Ecto neural progenitor cell (in vitro differentiated cells): ENCODE measurements at regions not wholly inside any gene's neighbourhood (a gene's known extent, or its start where the extent isn't known, plus 50 kb on each side); places are given as distances from the start of the nearest gene placed in this dataset.

Source experiments
- DNase-seq: peaks from one replicate; pipeline ENCODE4 v3.0.0-alpha.2; 2018; ENCODE audit warnings: low spot score

DNA sequence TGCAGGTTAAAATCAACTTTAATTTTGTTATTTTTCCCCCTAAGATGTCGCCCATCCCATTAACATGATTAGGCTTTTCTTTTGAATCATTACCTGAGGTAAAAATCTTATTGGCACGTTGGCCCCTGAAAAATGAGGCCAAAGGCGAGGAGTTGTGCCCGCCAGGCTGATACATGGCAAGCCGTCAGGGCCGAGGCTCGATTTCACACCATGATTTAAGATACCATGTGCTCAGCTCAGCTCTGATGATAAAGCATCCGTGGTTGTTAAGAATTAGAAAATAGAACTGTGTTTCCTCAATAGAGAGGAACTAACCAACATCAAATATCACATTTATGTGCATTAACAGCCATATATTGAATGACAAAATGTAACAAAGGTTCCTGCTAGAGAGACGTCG is 972.9 kb upstream of the SOX9 start:
- DNase-seq: no peak

DNA sequence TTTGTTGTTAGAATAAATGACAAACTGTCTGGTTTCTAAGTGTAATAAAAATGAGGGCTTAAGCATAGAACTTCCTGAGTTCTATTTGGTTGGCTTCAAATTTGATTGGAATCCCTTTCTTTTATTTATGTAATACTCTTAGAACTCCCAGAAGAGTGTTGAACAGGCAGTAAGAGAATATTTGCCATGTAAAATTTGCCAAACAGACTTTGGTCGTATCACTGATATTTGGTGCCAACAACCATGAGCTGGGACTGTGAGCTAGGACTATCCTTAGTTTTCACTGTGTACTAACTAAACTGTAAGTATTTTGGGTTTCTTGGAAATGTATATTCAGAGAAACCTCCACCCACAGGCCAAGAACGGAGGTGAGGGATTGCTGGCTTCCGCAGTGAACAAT is 971.2 kb upstream of the SOX9 start:
- DNase-seq: no peak

DNA sequence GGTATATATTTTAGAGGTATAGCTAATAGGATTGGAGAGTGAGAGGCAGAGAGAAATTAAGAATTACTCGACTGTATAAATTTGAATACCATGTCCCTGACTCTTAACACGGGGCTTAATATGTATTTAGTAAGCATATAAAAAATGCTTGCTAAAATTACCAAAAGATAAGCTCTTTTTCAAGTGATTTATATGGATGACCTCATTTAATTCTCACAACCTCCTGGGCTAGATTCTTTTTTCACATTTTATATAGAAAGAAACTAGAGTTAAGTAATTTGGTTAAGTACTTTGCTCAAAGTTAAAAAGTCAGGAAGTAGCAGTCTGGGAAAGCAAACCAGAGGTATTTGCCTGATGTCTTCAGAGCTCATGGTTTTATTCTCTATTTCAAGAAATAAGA is 963.5 kb upstream of the SOX9 start:
- no peak for DNase-seq

DNA sequence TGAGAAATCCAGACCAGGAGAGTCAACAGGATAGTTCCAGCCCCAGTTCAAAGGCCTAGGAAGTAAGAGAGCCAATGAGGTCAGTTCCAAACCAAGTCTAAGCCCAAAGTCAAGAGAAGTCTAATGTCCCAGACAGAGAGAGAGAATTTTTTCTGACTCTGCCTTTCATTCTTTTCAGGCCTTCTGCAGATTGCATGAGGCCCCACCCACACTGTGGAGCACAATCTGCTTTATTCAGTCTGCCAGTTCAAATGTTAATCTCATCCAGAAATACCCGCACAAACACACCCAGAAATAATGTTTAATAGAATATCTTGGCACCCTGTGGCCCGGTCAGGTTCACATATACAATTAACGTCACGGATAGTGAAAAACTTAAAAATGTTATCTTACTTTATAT is 962.4 kb upstream of the SOX9 start:
- no peak for DNase-seq

DNA sequence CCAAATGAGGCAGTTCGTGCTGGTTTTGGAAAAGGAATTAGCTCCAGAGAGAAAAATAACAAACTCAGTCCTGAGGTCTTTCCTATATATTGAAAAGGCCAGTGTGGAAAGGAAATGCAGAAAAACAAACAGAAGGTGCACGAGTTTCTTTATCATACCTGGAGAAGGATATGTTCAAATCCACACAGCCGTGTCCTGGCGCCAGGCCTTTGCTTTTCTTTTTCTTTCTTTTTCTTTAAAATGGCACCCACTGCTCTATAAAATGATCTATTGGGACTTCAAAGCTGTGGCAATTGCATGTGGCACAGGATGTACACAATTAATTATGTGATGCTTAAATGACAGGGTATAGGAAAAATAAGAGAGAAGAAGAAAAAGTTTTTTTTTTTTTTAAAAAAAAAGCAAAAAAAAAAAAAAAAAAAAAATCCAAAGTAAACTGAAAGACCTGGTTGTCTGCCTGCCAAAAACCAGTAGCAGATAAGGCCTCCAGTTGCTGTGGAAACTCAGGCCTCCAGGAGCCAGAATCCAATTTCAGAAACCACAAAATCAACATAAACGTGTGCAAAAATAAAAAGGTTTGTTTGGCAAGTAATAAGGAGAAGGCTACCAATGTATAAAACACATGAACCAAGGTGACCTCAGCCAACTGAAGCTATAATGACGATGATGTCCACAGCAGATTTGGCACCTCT is 957.6 kb upstream of the SOX9 start:
- DNase-seq: no peak

DNA sequence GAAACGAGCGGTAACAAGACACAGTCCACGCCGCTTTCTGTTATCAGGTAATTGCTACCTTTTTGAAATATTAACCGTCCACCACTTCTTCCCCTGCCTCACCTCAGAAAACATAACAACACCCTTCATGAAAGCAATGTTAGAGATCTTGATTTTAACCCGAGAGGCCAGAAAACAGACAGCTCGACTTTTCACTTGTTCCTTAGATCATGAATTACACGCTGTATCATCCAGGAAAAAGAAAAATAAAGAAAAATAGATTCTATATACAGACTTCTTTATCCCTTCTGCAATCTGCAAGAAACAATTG is 957.1 kb upstream of the SOX9 start:
- DNase-seq: no peak

DNA sequence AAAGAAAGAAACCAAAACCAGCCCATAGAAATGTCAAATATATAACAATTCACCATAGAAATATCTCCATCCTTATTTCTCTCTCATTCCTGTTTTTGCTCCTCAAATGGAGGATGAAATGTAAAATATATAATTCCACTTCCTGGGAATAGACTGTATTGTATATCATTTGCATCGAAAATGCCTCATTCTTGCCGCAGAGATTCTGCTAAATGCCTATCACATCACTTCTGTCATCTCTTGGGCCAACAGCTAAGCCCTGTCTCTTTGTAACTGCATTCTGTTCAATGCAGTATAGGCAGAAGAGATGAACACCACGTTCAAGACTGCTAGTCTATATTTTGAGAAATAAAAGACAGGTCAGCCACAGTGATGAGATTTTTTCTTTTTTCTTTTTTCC is 956.3 kb upstream of the SOX9 start:
- DNase-seq: no peak

DNA sequence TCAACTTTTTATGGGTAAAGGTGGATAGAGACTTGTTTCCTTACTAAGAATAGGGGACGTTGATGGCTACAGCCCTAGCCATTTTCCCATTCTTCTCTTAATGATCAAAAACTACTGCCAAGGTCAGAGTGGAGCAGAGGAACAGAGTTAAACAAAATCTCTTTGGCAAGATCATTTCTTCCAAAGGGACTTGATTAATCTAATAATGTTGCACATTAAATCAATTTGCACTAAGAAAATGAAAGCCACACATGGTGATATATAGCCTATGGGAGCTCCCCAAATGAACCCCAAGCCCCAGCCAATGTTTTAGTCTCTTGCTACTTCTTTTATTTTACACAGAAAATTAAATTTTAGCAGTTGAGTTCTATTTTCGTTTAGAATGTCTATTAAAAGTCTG is 954.5 kb upstream of the SOX9 start:
- DNase-seq: no peak

DNA sequence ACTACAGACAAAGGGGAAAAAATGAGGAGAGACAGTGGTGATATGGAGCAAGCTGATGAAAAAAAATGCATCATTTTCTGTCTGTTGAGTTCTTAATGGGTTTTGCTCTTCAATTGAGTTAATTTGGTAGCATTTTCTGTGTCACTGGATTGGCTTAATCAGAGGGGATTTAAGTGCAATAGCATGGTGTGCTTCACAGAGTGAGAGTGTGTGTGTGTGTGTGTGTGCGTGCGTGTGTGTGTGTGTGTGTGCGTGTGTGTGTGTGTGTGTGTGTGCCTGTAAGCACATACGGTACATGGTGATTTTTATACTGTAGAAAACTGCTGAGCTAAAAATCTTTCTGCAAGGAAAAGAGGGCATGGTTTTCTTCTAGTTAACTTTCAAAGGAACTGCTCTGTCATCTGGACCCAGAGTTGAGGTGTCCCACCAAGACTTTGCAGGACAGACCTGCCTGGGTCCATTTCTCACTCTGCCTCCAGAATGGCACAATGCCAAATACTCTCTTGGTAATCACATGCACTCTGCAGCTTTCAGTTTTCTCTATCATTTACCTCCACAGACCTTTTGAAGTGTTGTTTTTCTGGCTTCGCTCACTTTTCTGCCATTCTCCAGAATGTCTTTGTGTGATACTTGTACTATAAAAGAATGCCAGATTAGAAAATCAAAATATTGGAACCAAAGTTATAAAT is 952.6 kb upstream of the SOX9 start:
- no peak for DNase-seq

DNA sequence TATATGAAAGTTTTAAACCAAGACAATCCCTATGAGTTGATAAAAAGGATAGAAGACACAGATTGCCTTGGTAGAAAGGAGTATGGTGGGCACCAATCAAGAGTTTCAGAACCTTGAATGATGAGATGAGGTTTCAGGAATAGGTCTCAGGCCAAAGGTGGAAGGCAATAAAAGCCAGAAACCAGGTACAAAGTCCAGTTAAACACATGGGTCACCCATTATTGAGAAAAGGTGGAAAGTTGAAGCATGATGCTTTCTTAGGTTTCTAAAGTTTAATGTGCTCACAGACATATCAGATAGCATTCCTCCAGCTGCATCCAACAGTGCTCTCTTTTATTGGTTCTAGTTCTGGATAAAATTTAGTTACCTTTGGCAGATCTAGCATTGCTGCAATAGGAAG is 950.8 kb upstream of the SOX9 start:
- DNase-seq: no peak

DNA sequence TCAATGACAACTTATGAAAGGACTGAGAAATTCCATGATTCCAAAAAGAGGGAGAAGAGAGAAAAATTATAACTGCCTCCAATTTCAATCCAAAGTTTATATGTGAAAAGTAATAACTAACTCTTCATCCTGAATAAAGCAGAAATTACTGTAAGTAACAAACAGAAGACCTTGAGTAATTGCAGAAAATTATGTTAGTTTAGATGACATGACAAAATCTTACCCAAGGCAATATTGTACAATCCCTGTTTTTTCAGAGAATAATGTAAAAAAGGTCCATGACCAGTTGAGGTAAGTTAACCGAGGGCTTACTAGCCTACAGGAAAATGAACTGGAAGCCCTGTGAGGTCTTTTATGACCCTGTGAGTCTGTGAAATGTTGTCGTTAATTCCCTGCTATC is 949.5 kb upstream of the SOX9 start:
- no peak for DNase-seq

DNA sequence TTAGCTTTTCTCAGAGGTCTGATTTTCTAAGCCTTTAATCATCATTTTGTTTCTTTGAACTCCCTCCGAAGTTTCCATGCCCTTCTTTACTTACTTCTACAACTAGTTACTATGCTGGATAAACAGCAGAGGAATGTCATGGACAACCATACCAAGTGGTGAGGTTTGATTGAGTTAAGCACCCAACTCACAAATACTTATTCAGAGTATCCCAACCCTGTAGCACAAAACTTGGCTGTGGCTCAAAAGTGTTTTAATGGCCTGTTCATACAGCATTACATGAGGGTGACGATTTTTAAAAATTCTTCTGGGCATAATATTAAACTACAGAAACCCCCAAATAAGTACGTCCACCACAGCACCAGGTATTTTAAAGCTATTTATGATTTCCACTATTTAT is 946.8 kb upstream of the SOX9 start:
- DNase-seq: no peak

DNA sequence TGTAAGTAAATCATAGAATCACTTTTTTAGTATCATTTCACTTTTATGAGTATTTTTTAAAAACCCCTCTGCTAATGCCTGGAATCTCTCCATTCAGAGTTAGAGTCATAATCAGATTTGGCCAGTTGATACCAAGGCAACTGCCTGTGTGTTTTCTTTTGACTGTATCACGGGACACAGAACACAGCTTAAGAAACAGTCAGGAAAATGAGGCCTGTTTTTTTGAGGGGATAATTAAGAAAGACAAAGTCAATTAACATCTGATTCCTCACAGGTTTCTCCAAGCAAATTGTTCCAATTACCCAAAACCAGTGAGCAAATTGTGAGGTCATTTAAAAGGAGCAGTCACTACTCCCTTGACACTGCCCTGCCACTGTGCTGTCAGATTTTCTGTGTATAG is 944.5 kb upstream of the SOX9 start:
- no peak for DNase-seq

DNA sequence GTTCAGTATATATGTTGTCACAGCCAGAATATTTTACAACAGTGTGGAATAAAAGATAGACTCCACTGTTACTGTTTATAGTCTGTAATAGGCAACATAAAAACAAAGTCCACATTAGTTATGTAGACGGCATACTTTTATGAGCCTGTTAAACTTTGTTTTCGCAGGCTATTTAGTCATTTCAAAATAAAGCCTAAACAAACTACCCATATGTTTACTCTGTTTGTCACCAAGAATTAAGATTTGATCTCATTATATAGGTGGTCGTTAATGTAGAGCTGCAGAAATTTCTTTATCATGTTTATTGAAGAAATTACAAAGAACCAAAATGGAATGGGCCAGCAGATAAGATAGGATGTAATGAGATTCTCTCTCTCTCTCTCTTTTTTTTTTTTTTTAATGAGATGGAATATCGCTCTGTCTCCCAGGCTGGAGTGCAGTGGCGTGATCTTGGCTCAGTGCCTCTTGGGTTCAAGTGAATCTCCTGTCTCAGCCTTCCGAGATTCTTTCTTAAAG is 943.8 kb upstream of the SOX9 start:
- no peak for DNase-seq

DNA sequence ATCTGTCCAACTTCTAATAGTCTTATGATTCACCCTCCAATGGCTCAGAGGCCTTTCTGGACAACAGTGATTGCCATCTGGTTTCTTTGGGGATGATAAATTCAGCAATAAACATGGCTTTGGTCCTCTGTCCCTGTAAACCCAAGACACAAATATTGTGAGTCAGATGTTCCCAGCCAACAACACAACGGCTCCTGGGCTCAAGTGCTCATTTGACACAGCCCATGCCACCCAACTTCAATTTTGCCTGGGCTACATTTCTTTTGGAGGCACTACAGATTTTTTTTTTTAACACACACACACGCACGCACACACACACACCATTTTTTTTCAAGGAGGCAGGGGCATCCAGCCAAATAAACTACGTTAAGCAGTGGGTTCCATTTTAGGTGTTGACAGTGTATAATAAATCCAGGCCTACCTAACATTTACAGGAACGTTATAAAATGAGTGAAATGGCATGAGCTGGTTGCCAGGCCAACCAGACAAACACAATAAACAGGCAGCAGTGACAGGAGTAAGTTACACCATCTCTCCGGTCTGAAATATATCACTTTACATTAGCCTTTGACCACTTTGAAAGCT is 939.9 kb upstream of the SOX9 start:
- DNase-seq: no peak

DNA sequence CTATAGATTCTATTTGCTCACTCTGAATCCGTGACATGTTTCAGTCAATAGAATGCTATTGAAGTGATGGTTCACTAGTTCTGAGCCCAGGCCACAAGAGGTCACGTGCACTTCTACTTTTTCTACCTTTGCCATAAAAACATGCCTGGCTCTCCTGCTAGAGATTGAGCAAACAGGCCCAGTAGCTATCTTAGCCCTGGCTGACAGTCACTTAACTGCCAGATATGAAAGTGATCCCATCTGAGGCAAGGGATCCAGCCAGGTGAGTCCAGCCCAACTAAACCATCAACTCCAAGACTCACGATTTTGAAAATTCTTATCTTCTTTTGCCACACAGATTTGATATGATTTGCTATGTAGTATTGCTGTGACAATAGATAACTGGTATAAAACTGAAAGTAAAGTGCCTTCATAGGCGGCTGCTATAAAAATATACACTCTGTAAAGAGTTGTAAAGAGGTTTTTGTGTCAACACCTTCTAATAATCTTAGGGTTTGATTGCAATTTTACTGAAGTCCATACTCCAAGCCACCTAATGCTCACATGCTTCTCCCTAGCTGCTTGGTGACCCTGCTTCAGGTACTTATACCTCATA is 937.7 kb upstream of the SOX9 start:
- no peak for DNase-seq

DNA sequence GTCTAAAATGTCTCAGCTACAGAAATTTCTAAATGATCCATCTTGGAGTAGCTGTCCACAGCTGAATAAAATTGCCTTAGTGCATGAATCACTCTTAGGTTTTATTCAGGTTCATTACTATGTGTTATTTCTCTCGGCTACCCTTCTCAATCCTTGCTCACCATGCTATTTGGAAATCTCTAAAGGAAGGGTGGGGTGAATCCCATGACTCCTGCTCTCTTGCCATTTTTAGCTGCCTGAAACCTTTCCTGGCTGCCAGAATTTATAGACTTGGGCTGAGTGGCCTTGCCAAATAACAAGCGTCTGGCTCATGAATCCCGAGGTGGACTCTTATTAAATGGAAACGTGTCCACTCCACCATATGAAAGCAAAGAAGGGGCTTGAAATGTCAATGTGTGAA is 936.1 kb upstream of the SOX9 start:
- no peak for DNase-seq

DNA sequence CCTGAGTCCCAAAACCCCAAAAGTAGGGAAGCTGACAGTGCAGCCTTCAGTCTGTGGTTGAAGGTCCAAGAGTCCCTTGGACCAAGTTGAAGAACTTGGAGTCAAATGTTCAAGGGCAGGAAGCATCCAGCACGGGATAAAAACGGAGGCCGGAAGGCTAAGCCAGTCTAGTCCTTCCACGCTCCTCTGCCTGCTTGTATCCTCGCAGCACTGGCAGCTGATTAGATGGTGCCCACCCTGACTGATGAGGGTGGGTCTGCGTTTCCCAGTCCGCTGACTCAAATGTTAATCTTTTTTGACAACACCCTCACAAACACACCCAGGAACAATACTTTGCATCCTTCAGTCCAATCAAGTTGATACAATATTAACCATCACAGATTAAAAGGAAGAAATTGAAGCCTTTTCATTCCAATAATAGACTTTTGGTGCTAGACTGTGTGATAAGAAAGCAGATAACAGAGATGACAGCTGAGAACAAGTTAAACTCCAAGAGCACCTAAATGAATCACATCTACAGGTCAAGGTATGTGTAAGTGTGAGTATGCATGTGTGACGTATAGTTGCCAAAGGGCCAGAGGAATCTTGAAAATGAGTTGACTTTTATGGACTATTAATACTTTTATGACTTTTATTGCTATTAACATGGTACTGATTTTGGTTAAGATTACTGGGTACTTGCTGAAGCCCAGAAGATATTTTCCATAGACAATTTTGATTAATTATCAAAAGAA is 933.5 kb upstream of the SOX9 start:
- DNase-seq: no peak

DNA sequence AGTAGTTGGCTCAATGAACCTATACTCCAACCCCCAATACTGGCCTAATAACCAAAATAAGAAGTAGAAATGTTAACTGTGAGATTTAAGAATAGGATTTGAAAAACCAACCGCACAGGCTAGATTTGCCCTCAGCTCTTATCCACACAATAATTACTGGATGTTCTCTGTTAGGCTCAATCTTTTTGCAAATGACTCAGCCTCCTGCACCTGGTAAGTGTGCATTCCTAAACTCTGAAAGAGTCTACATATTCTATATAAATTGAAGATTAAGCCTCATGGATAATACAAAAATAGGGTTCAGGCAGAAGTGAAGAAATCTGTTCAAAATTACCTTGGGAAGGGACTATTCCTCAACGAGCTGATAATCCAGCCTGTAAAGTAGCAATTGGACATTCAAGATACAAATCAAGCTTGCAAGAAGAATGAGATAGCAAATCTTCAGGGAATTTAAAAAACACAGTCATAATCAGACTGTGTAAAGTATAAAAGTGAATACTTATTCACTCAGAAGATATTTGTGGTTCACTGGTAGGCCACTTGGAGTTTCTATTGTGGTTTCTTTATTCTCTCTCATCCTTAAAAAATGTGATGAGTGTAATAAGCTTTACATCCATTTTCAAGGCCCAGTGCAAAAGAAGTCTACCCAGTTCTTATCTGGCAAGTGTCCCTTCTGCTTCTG is 931.9 kb upstream of the SOX9 start:
- DNase-seq: no peak

DNA sequence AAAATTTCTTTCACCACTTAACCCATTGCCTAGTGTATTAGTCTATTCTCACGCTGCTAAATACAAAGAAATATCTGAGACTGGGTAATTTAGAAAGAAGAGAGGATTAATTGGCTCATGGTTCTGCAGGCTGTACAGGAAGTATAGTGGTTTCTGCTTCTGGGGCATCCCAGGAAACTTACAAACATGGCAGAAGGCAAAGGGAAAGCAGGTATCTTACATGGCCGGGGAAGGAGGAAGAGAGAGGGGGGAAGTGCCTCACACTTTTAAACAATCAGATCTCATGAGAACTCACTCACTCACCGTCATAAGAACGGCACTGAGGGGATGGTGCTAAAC is 931.4 kb upstream of the SOX9 start:
- no peak for DNase-seq

DNA sequence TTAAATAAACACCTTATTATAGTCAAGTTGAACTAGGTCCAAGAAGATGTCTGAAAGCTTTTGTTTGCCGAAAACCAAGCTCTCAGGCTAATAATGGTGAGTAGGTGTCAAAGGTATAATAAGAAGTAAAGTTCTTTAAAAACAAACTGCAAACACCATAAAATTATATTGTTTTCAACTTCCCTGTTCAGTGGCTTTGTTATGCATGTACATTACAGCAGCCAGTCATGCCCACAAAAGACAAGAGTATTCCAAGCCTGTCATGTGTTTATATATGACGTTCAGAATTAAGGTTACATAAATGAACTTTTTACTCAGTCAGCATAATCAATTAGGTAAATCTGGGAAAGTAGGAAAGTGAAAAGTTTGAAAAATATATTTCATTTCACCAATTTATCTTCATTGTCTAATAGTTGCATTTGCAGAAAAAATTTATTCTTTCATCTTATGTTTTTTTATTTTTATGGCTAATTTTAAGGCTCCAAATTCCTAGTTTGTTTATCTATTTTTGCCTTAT is 928.7 kb upstream of the SOX9 start:
- no peak for DNase-seq

DNA sequence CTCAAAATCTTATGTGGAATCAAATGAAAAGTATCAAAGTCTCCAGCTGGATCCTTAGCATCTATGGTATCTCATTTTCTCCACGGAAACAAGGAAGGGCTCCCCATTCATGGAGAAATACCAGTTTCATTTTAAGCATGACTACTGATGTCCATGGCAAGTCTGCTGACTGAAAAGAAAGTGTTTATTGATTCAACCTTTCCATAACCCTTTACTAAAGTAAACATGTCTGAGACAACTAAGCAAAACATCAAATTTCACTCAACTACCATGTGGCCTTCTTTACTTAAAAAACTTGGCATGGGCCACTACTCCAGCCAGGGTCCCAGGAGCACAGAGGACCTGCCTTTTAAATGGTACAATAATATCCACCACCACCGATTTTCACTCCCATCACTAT is 928.0 kb upstream of the SOX9 start:
- no peak for DNase-seq
